SK-N-SH treated with all-trans-retinoic acid at 6 μM for 48 hours (cell line): ENCODE measurements at regions not wholly inside any gene's neighbourhood (a gene's known extent, or its start where the extent isn't known, plus 50 kb on each side); places are given as distances from the start of the nearest gene placed in this dataset.

Experiments used
- CSRNP3 ChIP-seq: fragments of 250-450 bp; sonication (Bioruptor Pico); IDR thresholded peaks from 2 replicates; pipeline ENCODE4 v1.5.1; 2021; ENCODE audit warnings: mild to moderate bottlenecking, moderate library complexity
- ISL1 ChIP-seq: fragments of 250-450 bp; sonication (Bioruptor Pico); IDR thresholded peaks from 2 replicates; pipeline ENCODE4 v2.1.2; 2022; ENCODE audit warnings: mild to moderate bottlenecking, moderate library complexity
- POU6F1 ChIP-seq: fragments of 250-450 bp; sonication (Bioruptor Pico); IDR thresholded peaks from 2 replicates; pipeline ENCODE4 v1.8.0; 2021; ENCODE audit warnings: low read depth, mild to moderate bottlenecking, moderate library complexity, borderline replicate concordance
- ZC3H10 ChIP-seq: fragments of 250-450 bp; sonication (Bioruptor Pico); IDR thresholded peaks from 2 replicates; pipeline ENCODE4 v1.5.1; 2021; ENCODE audit warnings: mild to moderate bottlenecking, moderate library complexity
- ZFP3 ChIP-seq: fragments of 250-450 bp; sonication (Bioruptor Pico); IDR thresholded peaks from 2 replicates; pipeline ENCODE4 v1.5.0; 2020; ENCODE audit warnings: mild to moderate bottlenecking, moderate library complexity
- ZFP30 ChIP-seq: fragments of 450-650 bp; formaldehyde crosslinking; IDR thresholded peaks from 2 replicates; pipeline ENCODE4 v1.5.0; 2022; ENCODE audit warnings: mild to moderate bottlenecking, moderate library complexity
- ZNF70 ChIP-seq: fragments of 450-650 bp; formaldehyde crosslinking; IDR thresholded peaks from 2 replicates; pipeline ENCODE4 v1.5.0; 2020; ENCODE audit warnings: mild to moderate bottlenecking, moderate library complexity
- ZNF8 ChIP-seq: fragments of 450-650 bp; formaldehyde crosslinking; IDR thresholded peaks from 2 replicates; pipeline ENCODE4 v1.5.0; 2020; ENCODE audit warnings: mild to moderate bottlenecking, moderate library complexity

DNA sequence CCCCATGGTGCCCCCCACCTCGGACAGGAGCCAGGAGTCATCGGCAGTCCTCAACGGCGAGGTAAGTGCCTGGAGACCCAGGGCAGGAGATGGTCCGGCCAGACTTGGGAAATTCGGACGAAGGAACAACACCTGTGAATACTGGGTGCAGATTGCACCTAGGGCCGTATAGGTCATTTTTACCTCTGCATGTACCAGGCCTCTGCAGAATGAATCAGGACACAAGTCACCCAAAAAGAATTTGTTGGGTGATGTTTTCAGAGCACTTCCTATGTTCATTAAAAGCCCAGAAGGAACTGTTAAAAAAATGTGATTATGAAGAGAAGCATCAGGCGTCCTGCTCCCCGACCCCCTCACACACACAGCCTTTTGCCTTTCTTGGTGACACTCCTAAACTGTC, 93.9 kb downstream of the C11orf91 start:
- TF ChIP-seq ZFP3 (no peak), CSRNP3 (CRISPR knock-in tag) (no peak), ZC3H10 (CRISPR knock-in tag) (no peak), POU6F1 (CRISPR knock-in tag) (no peak), ZFP30 (no peak), ZNF70 (CRISPR knock-in tag) (no peak), ISL1 (CRISPR knock-in tag) (no peak), ZNF8 (no peak)
